GM12878 (cell line): ENCODE measurements at regions not wholly inside any gene's neighbourhood (a gene's known extent, or its start where the extent isn't known, plus 50 kb on each side); places are given as distances from the start of the nearest gene placed in this dataset.

ENCODE experiments used
- CTCF ChIP-seq, 3 experiments: IDR thresholded peaks in 2 of 3; conservative IDR thresholded peaks in 1 of 3; 2 replicates each; pipeline ENCODE4 v1.5.1; 2011; ENCODE audit warnings: low read depth in 3 of 3, low read length in 3 of 3, mild to moderate bottlenecking in 3 of 3, control low read depth in 2 of 3, moderate library complexity in 2 of 3, inconsistent platforms in 1 of 3, mixed read lengths in 1 of 3; ENCODE audit not compliant: control insufficient read depth in 2 of 3, insufficient read depth in 1 of 3; ENCODE audit errors: extremely low read depth in 1 of 3
- POLR2A ChIP-seq: IDR thresholded peaks from 2 replicates; pipeline ENCODE4 v1.6.1; 2011; ENCODE audit warnings: low read depth, mild to moderate bottlenecking, low read length
- TAF1 ChIP-seq: IDR thresholded peaks from 2 replicates; pipeline ENCODE4 v1.6.1; 2011; ENCODE audit warnings: mild to moderate bottlenecking, low read depth, low read length, borderline replicate concordance
- YY1 ChIP-seq: IDR thresholded peaks from 2 replicates; pipeline ENCODE4 v1.6.1; 2011; ENCODE audit warnings: low read depth, mild to moderate bottlenecking, low read length
- ZBTB4 ChIP-seq: fragments of 450-650 bp; formaldehyde crosslinking; IDR thresholded peaks from 2 replicates; pipeline ENCODE4 v1.4.0; 2022; ENCODE audit warnings: mild to moderate bottlenecking, moderate library complexity
- ZNF274 ChIP-seq: IDR thresholded peaks from one replicate; pipeline ENCODE4 v1.8.0; 2011; ENCODE audit not compliant: insufficient read length, insufficient read depth

DNA sequence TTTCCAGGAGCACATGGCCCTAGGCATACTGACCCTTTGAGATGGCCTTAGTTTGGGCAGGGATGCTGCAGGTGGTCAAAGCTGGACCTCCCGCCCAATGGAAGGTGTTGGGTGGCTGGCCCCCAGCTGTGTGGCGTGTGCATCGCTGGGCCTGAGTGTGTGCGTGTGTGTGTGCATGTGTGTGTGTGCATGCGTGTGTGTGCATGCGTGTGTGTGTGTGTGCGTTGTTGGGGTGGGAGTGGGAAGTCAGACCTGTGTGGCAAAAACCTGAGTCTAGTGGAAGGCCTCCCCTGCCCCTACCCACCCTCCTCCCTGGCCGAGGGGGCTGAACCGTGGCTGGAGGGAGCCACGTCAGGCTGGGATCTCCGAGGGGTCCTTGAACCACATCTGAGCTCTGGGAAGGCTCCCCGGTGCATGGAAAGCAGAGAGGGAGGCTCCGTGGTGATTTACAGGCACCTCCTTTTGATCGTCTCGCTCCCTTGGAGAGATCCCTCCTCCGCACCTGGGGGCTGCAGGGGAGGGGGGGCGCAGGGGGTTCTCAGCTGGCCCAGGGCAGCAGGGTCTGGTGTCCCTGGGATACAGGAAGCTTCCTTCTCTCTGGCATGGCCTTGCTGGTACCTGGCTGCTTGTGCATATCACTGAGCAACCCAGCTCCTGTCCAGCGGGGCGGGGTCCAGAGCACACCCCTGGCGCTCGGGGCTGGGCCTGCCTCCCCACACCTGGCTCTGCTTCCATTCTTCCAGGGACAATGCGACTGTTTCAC lies 124.7 kb upstream of the WNT4 start:
- TF ChIP-seq TAF1 (no peak), POLR2A (no peak), CTCF (IDR thresholded peaks at IDR 0.05 in 2 of 3, conservative IDR thresholded peaks at IDR 0.05 in 1 of 3; ENCODE audit: control insufficient read depth in 2 of 3, extremely low read depth in 1 of 3, insufficient read depth in 1 of 3, low read depth in 3 of 3, low read length in 3 of 3) (no peak), ZBTB4 (no peak), YY1 (no peak), ZNF274 (no peak)
